Medulla oblongata (tissue), 1 donor: ENCODE measurements at regions not wholly inside any gene's neighbourhood (a gene's known extent, or its start where the extent isn't known, plus 50 kb on each side); places are given as distances from the start of the nearest gene placed in this dataset.

ENCODE experiments used
- DNase-seq: peaks from one replicate; pipeline ENCODE4 v3.0.0-alpha.2; 2015; ENCODE audit errors: extremely low spot score

DNA sequence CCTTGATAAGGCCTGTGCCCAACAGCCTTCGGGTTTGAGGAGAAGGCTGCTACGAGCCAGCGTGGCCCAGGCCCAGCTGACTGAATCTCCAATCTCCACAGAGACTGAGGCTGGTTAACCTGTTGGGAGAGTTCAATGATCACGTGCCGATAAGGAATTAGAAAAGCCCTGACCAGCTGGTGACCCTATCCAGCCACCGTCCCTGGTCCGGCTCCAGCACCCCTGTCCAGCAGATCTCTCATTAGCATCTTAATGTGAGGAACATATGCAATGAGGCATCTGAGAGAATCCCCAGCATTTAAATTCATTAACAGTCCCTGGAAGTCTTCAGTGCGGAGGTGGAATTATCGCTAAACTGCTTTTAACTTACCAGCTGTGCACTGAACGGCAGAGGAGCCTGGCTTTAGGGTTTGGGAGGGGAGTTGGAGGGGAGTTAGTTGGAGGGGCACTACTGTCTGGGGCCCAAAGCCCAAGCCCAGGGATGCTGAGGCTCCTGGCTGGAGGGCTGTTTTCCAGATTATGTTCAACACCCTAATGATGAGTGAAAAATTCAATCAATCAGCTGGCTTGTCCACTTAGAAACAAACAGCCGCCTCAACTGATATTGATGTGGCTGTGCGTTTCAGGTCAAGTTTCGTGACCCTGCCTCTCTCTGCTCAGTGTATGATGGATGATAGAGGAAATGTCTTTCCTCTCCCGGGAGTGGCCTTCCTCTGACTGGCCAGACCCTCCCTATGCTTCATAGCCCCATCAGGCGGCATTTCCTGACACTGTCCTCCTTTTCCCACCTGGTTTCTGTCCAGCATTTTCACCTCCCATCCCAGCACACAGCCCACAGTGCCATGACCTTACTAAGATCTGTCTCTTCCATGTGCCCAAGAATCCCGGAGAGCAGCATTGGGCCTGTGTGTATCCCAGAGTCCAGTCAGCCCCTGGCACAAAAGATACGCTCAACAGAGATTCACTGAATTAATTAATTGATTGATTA, 184.5 kb downstream of the CCT6B start:
- DNase-seq: no peak

DNA sequence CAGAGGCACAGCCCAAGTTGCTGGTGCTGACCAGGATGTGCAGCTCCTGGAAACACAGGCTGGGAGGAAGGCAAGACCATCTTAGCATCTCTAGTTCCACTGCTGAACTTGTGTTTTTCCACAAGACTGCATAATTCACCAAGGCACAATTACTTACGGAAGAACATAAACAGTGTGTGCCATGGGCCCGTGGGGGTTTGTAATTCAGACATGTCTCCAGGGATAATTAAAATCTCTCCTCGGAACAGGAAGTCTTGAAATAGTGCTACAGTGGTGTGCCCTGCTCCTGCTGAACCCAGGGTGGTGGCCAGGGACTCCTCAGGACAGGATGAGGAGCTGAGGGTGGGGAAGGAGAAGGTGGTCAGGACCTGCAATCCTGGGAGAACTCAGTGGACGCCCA, 188.2 kb downstream of the CCT6B start:
- no peak for DNase-seq

DNA sequence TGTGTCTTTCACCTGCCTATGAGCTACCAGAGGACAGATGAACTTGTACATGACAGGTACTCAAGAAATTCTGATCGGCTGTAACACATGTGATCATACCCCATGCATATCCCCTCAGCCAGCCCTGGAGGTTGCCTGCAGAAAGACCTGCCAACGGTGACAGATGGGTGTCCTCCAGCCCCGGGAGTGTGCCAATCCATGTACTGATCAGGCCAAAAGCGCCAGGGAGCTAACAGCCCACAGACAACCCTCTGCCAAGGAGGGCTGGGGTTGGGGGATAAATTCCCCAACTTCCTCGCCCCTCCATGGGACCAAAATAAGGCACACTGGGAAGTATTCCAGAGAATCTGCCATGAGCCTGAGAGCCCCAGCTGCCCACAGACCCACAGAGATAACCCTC, 189.4 kb downstream of the CCT6B start:
- no peak for DNase-seq

DNA sequence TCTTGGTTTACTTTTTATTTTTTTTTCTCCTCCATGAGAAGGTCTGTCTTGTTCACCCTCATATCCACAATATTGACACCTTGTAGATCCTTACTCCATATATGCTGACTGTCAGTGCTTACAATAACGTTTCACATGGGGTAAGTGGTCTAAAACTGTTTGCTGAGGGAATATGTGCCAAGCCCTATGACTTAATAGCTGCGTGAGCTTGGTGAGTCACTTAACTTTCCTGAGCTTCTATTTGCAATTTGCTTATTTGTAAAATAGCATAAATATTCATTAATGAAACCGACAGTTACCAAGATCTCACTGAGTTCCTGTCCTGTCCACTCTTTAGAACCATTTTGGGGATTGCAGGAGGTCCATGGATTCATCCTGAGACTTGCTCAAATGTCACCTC, 190.7 kb downstream of the CCT6B start:
- DNase-seq: no peak

GRCh38 chr17:34769899-34770298, 190.5 kb downstream of the TMEM132E start:
- DNase-seq: no peak

DNA sequence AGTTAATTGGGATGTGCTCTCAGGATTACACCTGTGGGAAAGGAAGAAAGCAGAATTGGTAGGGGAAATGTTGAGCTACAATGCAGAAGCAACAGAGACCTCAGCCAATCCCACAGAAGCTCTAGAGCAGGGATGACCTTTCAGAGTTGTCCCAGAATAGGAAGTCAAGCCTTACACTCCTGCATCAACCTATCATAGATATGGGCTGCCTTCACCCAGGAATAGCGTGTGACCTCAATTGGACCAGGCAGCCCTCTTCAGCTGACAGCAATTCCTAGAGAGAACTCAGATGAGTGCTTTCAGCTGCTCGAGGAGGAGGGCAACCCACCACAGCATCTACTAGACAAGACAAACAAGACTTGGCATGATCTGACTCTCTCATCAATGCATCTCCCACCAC, 189.7 kb downstream of the TMEM132E start:
- no peak for DNase-seq

DNA sequence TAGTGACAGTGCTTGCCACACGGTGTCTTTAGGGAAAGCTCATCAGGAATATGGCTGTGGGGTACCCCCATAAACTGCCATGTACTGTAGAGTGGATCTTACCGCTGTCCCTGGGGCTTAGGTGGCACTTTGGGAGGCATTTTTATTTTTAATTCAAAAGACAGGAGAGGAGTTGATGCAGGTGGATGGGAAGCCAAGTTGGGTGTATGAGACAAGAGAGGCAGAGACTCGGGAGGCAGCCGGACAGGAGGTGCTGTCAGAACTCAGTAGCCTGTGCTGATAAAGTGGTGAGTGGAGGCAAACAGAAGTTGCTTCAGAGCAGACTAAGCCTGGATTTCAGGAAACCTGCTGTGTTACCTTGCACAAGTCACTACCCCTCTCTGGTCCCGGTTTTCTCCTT, 185.9 kb downstream of the TMEM132E start:
- no peak for DNase-seq

- no peak for DNase-seq
Measured at GRCh38 chr17:34764716-34765115, 185.3 kb downstream of the TMEM132E start.

DNA sequence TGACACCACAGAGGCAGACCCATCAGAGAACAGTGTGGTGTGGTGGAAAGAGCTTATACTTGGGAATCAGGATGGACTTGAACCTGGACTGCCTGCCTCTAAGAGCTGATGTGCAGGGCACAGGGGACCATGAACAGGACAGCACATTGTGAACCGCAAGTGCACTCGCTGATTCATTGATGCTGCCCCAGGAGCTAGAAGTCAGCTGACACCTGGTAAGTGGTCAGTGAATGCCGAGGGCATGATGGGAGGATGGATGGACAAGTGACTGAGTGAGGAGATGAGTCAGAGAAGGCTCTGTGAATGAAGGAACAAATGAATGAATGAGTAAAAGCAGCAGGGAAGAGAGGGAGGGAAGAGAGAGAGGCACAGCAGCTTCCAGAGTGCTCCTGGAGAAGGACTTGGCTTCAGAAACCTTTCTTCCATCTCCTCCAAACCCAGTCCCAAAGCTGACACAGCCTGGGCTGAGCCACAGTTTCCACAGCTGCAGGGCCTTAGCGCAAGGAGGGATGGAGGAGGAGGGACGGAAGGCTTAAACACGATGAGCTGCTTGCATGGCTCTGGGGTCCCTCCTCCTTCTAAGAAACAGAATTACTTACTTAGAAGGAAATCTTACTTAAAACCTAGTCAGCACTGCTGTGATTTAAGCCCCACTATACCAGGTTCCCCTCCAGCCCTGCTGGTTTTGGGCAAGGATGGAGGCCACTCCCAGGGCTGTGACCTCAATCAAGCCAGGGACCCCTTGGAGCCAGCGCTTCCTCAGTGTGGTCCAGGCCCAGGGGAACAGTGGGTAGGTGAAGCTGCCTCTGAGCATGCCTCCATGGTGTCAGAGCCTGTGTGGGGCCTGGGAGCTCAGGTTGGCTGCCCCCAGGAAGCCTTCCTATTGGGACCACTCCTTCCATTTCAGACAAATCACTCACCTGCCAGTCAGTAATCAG, 184.6 kb downstream of the TMEM132E start:
- DNase-seq: no peak

GRCh38 chr17:34762078-34762477, 182.7 kb downstream of the TMEM132E start:
- no peak for DNase-seq

DNA sequence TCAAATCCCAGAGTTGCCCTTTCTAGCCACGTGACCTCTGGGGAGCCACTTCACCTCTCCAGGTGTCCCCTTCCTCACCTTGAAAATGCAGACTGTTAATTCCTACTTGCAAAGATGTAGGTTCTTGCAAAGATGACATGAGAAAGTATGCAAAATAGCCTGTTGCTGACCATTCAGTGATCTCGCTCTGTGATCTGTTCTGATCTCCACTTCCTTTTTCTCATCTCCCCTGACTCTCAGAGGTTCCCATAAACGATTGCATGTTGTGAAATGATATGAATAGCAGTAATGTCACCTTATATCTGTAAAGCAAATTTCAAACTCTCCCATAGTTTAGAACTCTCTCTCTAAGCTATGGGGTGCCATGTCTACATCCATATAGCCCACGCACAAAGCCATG, 182.3 kb downstream of the TMEM132E start:
- no peak for DNase-seq

- DNase-seq: peak; percentile 3
Measured at GRCh38 chr17:34760931-34761495, 181.6 kb downstream of the TMEM132E start.

DNA sequence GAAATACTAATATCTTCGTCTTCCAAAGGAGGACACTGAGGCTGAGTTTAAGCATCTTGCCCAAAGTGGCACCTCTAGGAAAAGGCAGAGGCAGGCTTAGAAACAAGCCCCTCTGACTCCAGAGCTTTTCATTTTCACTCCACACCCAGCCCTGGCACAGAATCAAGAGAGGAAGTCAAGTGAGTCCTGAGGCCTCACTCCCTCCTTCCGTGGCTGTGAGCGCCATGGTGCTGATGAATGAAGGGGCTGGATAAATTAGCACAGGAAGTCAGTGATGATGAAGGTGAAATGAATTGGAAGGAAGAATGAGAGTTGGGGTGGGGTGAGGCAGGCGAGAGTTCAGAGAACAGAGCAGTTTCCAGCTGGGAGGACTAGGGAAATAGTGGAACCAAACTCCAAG, 179.3 kb downstream of the TMEM132E start:
- DNase-seq: no peak

DNA sequence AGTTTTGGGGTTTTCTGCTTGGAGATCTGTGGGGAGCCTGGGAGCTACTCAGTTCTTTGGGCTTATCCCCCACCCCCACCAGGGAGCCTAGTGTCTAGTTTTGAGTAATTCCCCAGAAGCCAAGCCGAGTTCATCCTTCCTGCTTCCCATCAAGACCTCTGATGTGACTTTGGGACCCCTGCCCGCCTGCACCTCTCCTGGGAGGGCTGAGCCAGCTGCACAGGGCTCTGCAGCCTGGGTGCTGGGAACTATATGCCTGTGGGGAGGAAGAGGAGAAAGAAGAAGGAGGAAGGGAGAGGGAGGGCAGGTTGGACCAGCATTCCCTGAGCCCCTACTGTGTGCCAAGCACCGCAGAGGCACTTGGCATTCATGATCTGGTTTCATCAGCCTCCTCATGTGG, 178.9 kb downstream of the TMEM132E start:
- no peak for DNase-seq

DNA sequence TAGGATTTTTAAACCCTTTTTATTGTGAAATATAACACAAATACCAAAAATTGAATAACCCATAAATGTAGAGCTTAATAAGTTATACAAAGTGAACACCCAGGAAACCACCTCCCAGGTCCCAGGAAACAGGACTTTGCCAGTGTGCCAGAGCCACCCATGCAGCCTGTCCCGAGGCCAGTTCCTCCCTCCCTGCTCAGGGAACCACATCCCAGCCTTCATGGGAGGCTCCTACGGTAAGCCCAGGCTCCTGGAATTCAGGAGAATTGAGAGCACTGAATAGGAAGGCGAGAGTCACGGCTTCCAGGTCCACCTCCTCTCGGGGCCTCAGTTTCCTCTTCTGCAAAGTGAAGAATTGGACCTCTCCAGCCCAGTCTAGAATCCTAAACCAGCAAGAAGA, 178.2 kb downstream of the TMEM132E start:
- DNase-seq: no peak

DNA sequence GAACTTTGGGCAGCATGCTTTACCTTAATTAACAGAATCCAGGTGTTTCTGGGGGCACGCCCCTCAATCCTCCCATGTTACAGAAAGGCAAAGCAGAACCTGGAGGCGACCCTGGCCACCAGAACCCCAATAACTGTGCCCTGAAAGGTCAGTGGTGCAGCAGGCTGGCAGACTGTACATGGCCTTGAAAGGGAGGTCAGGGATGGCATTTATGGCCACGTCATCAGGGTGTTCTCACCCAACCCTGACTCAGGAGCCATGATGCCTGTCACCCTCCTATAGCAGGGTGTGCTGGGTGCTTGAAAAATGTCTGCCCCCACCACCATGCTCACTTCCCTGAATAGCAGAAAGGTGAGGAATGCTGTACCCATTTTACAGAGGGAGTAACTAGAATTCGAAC, 177.7 kb downstream of the TMEM132E start:
- no peak for DNase-seq

DNA sequence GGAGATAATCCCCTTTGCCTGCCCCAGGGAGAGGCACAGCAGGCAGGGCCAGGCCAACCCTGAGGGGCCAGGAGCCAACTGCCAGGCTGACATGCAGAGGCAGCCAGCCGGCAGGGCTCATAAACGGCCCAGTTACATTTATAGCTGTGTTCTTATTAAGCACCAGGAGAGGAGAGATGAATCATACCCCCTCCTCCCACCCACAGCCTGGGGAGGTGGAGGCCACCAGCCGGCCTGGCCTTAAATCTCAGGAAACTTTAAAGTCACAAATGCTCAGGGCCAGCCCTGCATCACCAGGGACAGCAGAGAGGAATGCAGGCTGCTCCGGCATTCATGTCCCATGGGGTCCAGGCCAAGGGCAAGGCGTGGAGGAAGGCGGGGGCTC, 177.2 kb downstream of the TMEM132E start:
- peak; percentile 2 for DNase-seq

DNA sequence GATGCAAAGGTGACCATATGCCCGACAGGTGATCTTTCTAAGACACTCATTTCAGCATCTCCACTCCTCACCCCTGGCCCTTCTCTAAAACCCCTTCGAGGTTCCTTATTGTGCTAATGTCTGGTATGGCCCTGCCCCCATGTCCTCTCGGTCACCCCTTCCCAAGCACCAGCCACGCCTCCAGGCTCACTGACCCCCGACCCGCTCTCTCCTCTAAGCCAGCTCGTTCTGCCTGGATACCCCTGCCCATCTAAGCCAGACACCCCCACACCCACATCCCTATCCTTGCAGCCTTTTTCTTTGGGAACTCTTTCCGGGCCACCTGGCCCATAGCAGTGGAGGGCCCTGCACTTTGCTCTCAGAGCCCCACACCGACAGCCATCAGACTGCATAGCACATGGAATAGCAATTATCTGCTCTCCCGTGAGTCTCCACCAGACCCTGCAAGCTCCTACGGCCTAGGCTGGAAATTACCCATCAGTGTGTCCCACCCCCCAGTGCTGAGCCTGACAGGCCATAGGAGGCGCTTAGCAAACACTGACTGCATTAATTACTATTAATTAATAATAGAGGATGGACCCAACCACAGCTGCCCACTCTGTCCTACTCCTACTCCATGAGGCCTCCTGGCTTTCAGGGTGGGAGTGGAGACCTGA, 176.7 kb downstream of the TMEM132E start:
- no peak for DNase-seq

- no peak for DNase-seq
Measured at GRCh38 chr17:34755371-34755770, 176.0 kb downstream of the TMEM132E start.

DNA sequence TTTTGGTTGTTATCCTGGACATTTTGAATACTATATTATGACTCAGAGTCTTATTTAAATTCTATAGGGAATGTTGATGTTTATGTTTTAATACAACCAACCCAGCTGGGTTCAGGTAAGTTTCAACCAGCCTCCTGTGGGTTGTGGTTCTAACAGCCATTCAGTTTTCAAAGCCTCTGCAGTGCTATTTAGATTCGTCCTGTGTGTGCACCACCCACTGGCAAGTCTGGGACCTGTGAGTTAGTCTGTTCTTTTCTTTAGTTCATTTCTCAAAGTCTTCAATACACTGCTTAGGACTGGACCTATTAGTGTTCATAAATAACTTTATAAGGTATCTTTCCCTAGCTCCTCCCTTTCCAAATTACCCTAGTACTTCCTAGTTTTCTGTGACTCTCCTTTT, 170.6 kb downstream of the TMEM132E start:
- no peak for DNase-seq

DNA sequence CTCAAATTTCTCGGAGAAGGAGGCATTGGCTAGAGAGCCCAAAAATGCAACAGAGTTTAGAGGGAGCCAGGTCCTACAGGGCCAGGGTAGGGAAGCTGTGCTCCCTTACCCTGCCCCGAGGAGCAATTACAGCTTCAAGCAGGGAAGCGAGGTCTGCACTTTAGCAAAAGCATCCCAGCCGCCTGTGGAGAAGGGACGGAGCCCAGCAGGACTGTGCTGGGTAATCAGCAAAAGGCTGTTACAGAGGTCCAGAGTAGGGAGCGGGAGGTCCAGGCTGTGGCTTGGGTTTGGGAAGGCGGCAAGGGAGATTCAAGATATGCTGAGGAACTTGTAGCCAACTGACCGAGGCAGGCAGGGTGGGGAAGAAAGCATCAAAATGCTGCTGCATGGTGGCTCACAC, 162.6 kb downstream of the TMEM132E start:
- no peak for DNase-seq
